Omental fat pad (tissue), 3 donors: ENCODE measurements at regions not wholly inside any gene's neighbourhood (a gene's known extent, or its start where the extent isn't known, plus 50 kb on each side); places are given as distances from the start of the nearest gene placed in this dataset.
"Not testable (repeated sequence)": the region's sequence is repeated elsewhere in the genome, so short reads cannot be mapped to it uniquely, and the experiment has no call there.

Experiments
- ATAC-seq: fragments of 150-250 bp; one replicate; pipeline ENCODE4 v1.9.1; 2016; ENCODE audit warnings: mild to moderate bottlenecking, moderate library complexity; ENCODE audit not compliant: low FRiP score
- DNase-seq: peaks from one replicate; pipeline ENCODE4 v3.0.0-alpha.2; 2019; ENCODE audit warnings: low spot score
- CTCF ChIP-seq, 3 donors: fragments of 450-650 bp; IDR thresholded peaks; one replicate each; pipeline ENCODE4 v1.5.1; 2016 to 2017; ENCODE audit warnings: antibody characterized with exemption in 3 of 3, mild to moderate bottlenecking in 3 of 3, moderate library complexity in 2 of 3

- no peak for TF ChIP-seq CTCF (IDR thresholded peaks at IDR 0.05)
- ATAC-seq (no peak), DNase-seq (no peak)
Measured at GRCh38 chr5:26388976-26389375, 649.4 kb downstream of the CDH9 start.

- no peak for TF ChIP-seq CTCF (IDR thresholded peaks at IDR 0.05)
- ATAC-seq, result no peak
Measured at GRCh38 chr5:26386532-26386931, 651.9 kb downstream of the CDH9 start.

GRCh38 chr5:26364624-26365023 is 673.8 kb downstream of the CDH9 start:
- not testable (repeated sequence) for DNase-seq, ATAC-seq

More at GRCh38 chr5:26386532-26386931, 651.9 kb downstream of the CDH9 start:
- DNase-seq, result no peak

GRCh38 chr5:26343801-26344325 is 694.5 kb downstream of the CDH9 start:
- no peak for ATAC-seq
- TF ChIP-seq CTCF (IDR thresholded peaks at IDR 0.05), result no peak
- no peak for DNase-seq

GRCh38 chr5:26339576-26339975 is 698.8 kb downstream of the CDH9 start:
- no peak for ATAC-seq
- no peak for DNase-seq
- TF ChIP-seq CTCF (IDR thresholded peaks at IDR 0.05), result no peak

- no peak for ATAC-seq
- TF ChIP-seq CTCF (IDR thresholded peaks at IDR 0.05), result no peak
- DNase-seq, result no peak
Measured at GRCh38 chr5:26329562-26330189, 708.7 kb downstream of the CDH9 start.

GRCh38 chr5:26326153-26326759 is 712.1 kb downstream of the CDH9 start:
- no peak for ATAC-seq
- TF ChIP-seq CTCF (IDR thresholded peaks at IDR 0.05), result no peak
- no peak for DNase-seq

GRCh38 chr5:26325432-26325831 is 713.0 kb downstream of the CDH9 start:
- DNase-seq, ATAC-seq: not testable (repeated sequence)

GRCh38 chr5:26324273-26324895 is 714.0 kb downstream of the CDH9 start:
- ATAC-seq, DNase-seq: not testable (repeated sequence)
